A673 (cell line): ENCODE measurements at regions not wholly inside any gene's neighbourhood (a gene's known extent, or its start where the extent isn't known, plus 50 kb on each side); places are given as distances from the start of the nearest gene placed in this dataset.

Source experiments
- BruUV-seq: library from RNA; stranded (reverse); fragments of 400-500 nt; replicated peaks from 2 replicates; lab custom pipeline; 2021; lab: Mats Ljungman, UMichigan
- CTCF ChIA-PET: fragments of 300-600 bp; sonication (Branson Sonifier 250); formaldehyde crosslinking; loops from one replicate; lab custom pipeline; 2022; ENCODE audit warnings: antibody characterized with exemption; lab: Charles Lee
- POLR2A ChIA-PET: fragments of 300-600 bp; sonication (Branson Sonifier 250); formaldehyde crosslinking; loops from one replicate; lab custom pipeline; 2022; ENCODE audit warnings: antibody characterized with exemption; ENCODE audit not compliant: low non-redundant PET; lab: Charles Lee
- DNase-seq: peaks from one replicate; pipeline ENCODE4 v3.0.0-alpha.2; 2015; ENCODE audit warnings: low spot score
- H3K27ac ChIP-seq: fragments of 200-600 bp; sonication (generic); 2 replicates; pipeline ENCODE4 v1.5.1; 2016; ENCODE audit warnings: mixed run types, low read depth, mild to moderate bottlenecking, mixed read lengths, antibody characterized with exemption, low read length; ENCODE audit not compliant: poor library complexity, severe bottlenecking
- H3K27me3 ChIP-seq: fragments of 200-600 bp; sonication (generic); replicated peaks from 2 replicates; pipeline ENCODE4 v1.6.1; 2017; ENCODE audit warnings: mixed run types, low read depth, mild to moderate bottlenecking, mixed read lengths, antibody characterized with exemption, low read length; ENCODE audit not compliant: insufficient read depth, poor library complexity
- H3K36me3 ChIP-seq: fragments of 200-600 bp; sonication (generic); 2 replicates; pipeline ENCODE4 v1.6.1; 2016; ENCODE audit warnings: mixed run types, mild to moderate bottlenecking, mixed read lengths, antibody characterized with exemption, low read length; ENCODE audit not compliant: insufficient read depth, poor library complexity, severe bottlenecking
- H3K4me1 ChIP-seq: fragments of 200-600 bp; sonication (generic); 2 replicates; pipeline ENCODE4 v1.6.1; 2017; ENCODE audit warnings: mixed run types, mild to moderate bottlenecking, mixed read lengths, antibody characterized with exemption, low read length; ENCODE audit not compliant: insufficient read depth, poor library complexity, severe bottlenecking
- H3K4me3 ChIP-seq: fragments of 200-600 bp; sonication (generic); 2 replicates; pipeline ENCODE4 v1.5.1; 2016; ENCODE audit warnings: low read depth, mixed run types, mild to moderate bottlenecking, mixed read lengths, low read length; ENCODE audit not compliant: poor library complexity, severe bottlenecking
- H3K9me3 ChIP-seq: fragments of 200-600 bp; sonication (generic); 2 replicates; pipeline ENCODE4 v1.6.1; 2016; ENCODE audit warnings: mixed run types, low read depth, mild to moderate bottlenecking, mixed read lengths, antibody characterized with exemption, low read length; ENCODE audit not compliant: poor library complexity, severe bottlenecking
- EZH2 ChIP-seq: fragments of 200-600 bp; sonication (generic); IDR thresholded peaks from 2 replicates; pipeline ENCODE4 v1.6.1; 2017; ENCODE audit warnings: borderline replicate concordance, low read depth, mild to moderate bottlenecking, mixed read lengths, antibody characterized with exemption, low read length; ENCODE audit not compliant: poor library complexity, severe bottlenecking
- intact Hi-C: fragments of 100-400 bp; cut with micrococcal nuclease; formaldehyde crosslinking; loops from one replicate; pipeline ENCODE4 v1.10.0; 2022; ENCODE audit not compliant: unreplicated experiment
- TF ChIP-seq, protein P1 (sequence below): fragments of 300-800, 200-600 bp; sonication (generic); conservative IDR thresholded peaks from 2 replicates; pipeline ENCODE4 v1.5.1; 2017; ENCODE audit warnings: low read depth, mild to moderate bottlenecking, antibody characterized with exemption, low read length, moderate library complexity, mixed read lengths

DNA sequence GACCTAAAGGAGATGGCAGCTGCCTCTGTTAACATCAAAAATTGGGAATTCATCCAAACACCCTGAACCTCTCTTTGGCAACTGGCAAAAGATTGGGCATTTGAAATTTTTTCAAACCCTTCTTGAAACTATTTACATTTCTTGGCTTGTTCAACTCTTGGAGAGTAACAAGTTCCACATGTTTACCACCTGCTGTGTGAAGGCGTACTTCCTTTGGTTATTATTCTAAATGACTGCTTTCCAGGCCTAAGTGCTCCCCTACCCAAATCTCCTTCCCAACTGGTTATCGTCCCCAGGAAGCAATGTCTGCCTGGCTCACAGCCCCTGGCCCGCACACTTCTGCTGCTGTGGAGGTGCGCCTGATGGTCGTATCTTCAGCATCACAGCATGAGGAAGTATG is 422.7 kb downstream of the DMAC1 start:
- intact Hi-C loops, result no loop called here
- no TSS peak for BruUV-seq
- Histone ChIP-seq H3K36me3 (no peaks in the 10 kb centered on the region), H3K9me3 (peaks cover 13% of the 10 kb centered on the region), H3K4me3 (no peak overlapping the region), H3K4me1 (peaks cover 26% of the 10 kb centered on the region), H3K27me3 (no peaks in the 10 kb centered on the region), H3K27ac (peak overlapping the region; percentile 75)
- CTCF ChIA-PET, result interaction anchor here (1.1 kb wide), 1 partner anchor 18 kb away, joined by 4 read pairs; no protein-coding TSS in a partner anchor
- no peak for TF ChIP-seq EZH2
- TF ChIP-seq, protein P1, sequence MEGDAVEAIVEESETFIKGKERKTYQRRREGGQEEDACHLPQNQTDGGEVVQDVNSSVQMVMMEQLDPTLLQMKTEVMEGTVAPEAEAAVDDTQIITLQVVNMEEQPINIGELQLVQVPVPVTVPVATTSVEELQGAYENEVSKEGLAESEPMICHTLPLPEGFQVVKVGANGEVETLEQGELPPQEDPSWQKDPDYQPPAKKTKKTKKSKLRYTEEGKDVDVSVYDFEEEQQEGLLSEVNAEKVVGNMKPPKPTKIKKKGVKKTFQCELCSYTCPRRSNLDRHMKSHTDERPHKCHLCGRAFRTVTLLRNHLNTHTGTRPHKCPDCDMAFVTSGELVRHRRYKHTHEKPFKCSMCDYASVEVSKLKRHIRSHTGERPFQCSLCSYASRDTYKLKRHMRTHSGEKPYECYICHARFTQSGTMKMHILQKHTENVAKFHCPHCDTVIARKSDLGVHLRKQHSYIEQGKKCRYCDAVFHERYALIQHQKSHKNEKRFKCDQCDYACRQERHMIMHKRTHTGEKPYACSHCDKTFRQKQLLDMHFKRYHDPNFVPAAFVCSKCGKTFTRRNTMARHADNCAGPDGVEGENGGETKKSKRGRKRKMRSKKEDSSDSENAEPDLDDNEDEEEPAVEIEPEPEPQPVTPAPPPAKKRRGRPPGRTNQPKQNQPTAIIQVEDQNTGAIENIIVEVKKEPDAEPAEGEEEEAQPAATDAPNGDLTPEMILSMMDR, result no peak
- POLR2A ChIA-PET, result interaction anchor here (0.6 kb wide), 1 partner anchor 77 kb away, joined by 3 read pairs; no protein-coding TSS in a partner anchor
- peak; percentile 93 for DNase-seq

DNA sequence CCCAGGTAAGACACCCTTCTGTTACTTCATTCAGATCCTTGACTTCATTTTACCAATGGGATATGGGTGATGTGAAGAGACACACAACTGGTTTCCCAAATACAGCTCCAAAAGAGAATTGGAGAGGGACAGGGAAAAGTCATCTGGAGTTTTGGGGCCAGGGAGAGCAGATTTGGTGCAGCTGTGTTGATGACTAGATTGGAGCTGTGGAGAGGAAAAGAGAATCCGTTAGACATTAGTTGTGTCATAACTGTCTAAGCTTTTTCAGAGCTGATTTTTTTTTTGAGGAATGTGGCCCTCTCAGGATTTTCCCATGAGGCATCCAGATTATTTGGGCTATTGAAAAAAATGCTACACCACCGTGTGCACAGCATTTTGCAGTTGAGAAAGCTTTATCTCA is 423.4 kb downstream of the DMAC1 start:
- TF ChIP-seq, protein P1, result no peak
- no peak for TF ChIP-seq EZH2
- no TSS peak for BruUV-seq
- peaks cover 26% of the 10 kb centered on the region for H3K4me1 ChIP-seq

DNA sequence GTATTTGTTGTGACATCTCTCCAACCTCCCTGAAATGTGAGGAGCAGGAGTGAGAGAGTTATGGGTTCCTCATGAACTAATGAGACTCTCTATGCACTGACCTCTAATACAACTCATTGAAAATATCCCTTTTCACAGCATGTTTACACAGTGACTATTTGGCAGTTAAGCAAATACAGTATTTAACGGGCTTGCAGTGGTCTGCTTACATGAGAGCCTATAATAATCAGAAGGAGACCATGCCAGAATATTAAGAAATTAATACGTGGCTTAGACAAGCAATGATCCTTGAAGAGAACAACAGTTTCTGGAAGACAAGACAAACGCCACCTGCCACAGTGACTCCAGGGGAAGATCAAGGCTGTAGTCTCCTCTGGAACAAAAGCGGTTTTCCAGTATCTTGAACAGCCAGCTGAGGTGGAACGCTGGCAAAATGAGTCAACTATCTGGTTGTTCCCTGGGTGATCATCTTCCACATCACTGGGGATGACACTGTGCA is 424.5 kb downstream of the DMAC1 start:
- Histone ChIP-seq H3K9me3 (peaks cover 13% of the 10 kb centered on the region), H3K4me1 (peaks cover 26% of the 10 kb centered on the region), H3K27me3 (no peaks in the 10 kb centered on the region), H3K36me3 (no peaks in the 10 kb centered on the region), H3K27ac (no peak overlapping the region), H3K4me3 (no peak overlapping the region)
- no TSS peak for BruUV-seq
- DNase-seq, result no peak
- ChIA-PET CTCF (no interaction called here), POLR2A (no interaction called here)
- TF ChIP-seq, protein P1, result no peak
- TF ChIP-seq EZH2, result no peak
- intact Hi-C loops, result no loop called here

More for the DNA sequence above, 423.4 kb downstream of the DMAC1 start:
- peak overlapping the region; percentile 75 for H3K27ac ChIP-seq
- peaks cover 13% of the 10 kb centered on the region for H3K9me3 ChIP-seq
- CTCF ChIA-PET, result interaction anchor here (1.1 kb wide), 1 partner anchor 17 kb away, joined by 4 read pairs; no protein-coding TSS in a partner anchor
- POLR2A ChIA-PET, result interaction anchor here (0.6 kb wide), 1 partner anchor 77 kb away, joined by 3 read pairs; no protein-coding TSS in a partner anchor
- H3K4me3 ChIP-seq, result no peak overlapping the region
- no peaks in the 10 kb centered on the region for H3K36me3 ChIP-seq
- DNase-seq, result no peak
- intact Hi-C loops, result no loop called here
- H3K27me3 ChIP-seq, result no peaks in the 10 kb centered on the region
